Epithelial cell of esophagus (primary cell): ENCODE measurements at regions not wholly inside any gene's neighbourhood (a gene's known extent, or its start where the extent isn't known, plus 50 kb on each side); places are given as distances from the start of the nearest gene placed in this dataset.

Experiments
- DNase-seq: peaks from one replicate; pipeline ENCODE4 v3.0.0; 2010; ENCODE audit warnings: low read depth
- H3K4me3 ChIP-seq: 2 replicates; pipeline ENCODE4 v1.5.1; 2011; ENCODE audit warnings: mild to moderate bottlenecking, low read length, control low read depth
- TF ChIP-seq, protein P1 (sequence below): IDR thresholded peaks from 2 replicates; pipeline ENCODE4 v1.5.1; 2011; ENCODE audit warnings: low read depth, mild to moderate bottlenecking, low read length, control low read depth, inconsistent platforms; ENCODE audit not compliant: insufficient read depth; ENCODE audit errors: missing control alignments

DNA sequence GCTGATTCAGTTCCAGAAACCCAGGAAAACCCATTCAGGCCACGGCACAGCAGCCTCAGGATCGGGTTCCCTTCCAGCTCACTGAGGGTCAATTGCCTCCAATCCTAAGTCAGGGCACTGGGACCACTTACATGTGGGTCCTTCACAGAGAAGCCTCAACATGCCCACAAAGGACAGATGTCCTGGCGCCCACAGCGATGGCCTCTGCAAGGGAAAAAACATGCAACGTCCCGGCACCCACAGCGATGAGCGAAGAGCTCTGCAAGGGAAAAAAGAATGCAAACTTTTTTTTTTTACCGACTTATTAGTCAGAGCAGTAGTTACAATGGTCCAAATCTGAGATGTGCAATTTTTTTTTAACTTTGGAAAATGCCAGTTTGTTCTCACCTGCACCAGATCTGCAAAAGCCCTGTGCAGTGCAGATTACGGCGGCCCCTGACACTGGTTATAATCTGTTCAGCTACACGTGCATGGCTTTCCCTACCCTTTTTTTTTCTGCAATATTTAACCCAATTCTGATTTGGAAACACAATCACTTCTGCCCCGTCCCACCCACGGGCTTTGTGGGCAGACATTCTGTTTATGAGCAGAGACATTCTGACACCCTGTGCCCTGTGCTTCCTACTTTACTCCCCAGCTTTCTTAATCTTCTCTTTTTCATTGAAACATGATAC is 159.3 kb upstream of the SALL3 start:
- TF ChIP-seq, protein P1, sequence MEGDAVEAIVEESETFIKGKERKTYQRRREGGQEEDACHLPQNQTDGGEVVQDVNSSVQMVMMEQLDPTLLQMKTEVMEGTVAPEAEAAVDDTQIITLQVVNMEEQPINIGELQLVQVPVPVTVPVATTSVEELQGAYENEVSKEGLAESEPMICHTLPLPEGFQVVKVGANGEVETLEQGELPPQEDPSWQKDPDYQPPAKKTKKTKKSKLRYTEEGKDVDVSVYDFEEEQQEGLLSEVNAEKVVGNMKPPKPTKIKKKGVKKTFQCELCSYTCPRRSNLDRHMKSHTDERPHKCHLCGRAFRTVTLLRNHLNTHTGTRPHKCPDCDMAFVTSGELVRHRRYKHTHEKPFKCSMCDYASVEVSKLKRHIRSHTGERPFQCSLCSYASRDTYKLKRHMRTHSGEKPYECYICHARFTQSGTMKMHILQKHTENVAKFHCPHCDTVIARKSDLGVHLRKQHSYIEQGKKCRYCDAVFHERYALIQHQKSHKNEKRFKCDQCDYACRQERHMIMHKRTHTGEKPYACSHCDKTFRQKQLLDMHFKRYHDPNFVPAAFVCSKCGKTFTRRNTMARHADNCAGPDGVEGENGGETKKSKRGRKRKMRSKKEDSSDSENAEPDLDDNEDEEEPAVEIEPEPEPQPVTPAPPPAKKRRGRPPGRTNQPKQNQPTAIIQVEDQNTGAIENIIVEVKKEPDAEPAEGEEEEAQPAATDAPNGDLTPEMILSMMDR, result no peak
- no peak for DNase-seq
- no peak overlapping the region for H3K4me3 ChIP-seq

- DNase-seq, result no peak
- TF ChIP-seq, protein P1, result no peak
- H3K4me3 ChIP-seq, result no peak overlapping the region
These were observed 158.2 kb upstream of the SALL3 start for GRCh38 chr18:78821396-78821795.

DNA sequence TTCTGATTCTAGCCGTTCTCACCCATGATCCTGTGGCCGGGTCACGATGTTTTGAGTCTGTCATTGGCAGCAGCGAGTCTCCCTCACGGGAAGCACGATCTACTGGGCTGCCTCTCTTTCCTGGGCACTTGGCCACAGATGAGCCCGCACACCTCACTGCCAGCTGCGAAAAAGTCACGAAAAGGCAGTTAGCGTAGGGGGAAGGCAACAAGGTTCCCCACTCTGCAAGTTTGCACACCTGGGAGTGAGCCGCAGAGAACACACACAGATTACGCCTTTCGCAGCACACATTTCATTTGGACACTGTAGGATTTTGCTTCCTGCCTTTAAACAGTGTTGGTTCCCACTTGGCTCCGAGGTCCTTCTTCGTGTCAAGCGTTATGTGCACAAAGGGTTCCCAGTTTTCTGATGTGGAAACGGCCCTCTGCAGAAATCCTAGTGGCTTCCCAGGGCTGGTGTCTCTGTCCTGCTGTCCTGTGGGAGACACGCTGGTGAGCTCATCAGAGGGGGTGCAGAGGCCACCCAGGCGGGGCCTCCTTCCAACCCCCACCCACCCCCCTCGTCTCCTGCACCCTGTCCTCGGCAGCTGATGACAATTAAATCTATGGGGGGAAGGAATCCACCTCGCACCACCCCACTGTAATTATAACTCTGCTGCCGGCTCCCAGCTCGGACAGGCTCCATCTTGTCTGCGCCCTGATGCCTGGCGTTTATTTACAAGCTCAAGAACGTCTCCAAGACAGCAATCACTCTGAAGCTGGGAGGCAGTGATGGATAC is 157.3 kb upstream of the SALL3 start:
- DNase-seq, result no peak
- no peak overlapping the region for H3K4me3 ChIP-seq
- TF ChIP-seq, protein P1, result no peak

DNA sequence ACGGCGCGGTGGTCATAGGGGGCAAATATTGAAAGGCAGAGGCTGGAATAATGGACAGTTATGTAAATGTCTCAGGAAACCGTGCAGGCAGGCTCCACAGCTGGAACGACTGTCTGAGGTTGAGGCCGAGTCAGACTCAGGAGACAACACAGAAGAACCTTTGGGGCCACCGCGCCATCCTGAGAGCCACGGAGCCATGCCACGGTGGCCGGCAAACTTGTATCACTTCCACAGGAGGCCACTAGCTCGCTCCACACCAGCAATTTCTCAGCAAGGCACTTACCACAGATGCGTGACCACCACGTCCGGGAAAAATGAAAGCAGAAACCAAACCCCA is 156.7 kb upstream of the SALL3 start:
- H3K4me3 ChIP-seq, result no peak overlapping the region
- TF ChIP-seq, protein P1, result no peak
- no peak for DNase-seq

- DNase-seq, result no peak
- TF ChIP-seq, protein P1, result no peak
- no peak overlapping the region for H3K4me3 ChIP-seq
These were observed 154.4 kb upstream of the SALL3 start for GRCh38 chr18:78825168-78825567.

GRCh38 chr18:78826631-78827030 is 153.0 kb upstream of the SALL3 start:
- no peak overlapping the region for H3K4me3 ChIP-seq
- TF ChIP-seq, protein P1, result no peak
- no peak for DNase-seq

DNA sequence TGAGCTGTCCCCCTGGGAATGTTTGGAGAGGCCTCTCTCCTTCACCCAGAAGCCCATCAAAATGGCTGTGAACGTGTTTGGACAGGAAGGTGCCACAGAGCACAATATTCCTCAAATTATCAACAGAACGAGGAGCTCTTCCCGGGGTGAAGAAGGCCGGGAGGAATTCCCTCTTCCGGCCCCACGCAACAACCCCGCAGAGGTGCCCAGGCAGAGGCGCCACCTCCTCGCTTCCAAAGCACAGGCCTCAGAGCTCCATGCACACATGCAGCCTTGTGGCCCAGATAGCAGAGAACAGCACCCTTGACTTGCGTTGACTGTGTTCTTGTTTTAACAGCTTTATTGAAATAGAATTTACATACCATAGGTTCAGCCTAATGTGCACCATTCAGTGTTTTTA is 152.5 kb upstream of the SALL3 start:
- DNase-seq, result no peak
- no peak overlapping the region for H3K4me3 ChIP-seq
- TF ChIP-seq, protein P1, result no peak
